HCT116 (cell line): ENCODE measurements at regions not wholly inside any gene's neighbourhood (a gene's known extent, or its start where the extent isn't known, plus 50 kb on each side); places are given as distances from the start of the nearest gene placed in this dataset.

Experiments used
- ATAC-seq: fragments of 200-7000 bp; cut with Tn5 transposase; 2 replicates; pipeline ENCODE4 v1.9.1; 2020; ENCODE audit warnings: mild to moderate bottlenecking, moderate library complexity
- BruUV-seq: library from RNA; stranded (reverse); fragments of 400-500 nt; replicated peaks from 2 replicates; lab custom pipeline; 2021; lab: Mats Ljungman, UMichigan
- CTCF ChIA-PET: fragments of 300-600 bp; sonication (Branson Sonifier 250); formaldehyde crosslinking; loops from one replicate; lab custom pipeline; 2021; ENCODE audit warnings: antibody characterized with exemption; lab: Charles Lee
- POLR2A ChIA-PET: fragments of 300-600, 350-600 bp; sonication (Branson Sonifier 250); formaldehyde crosslinking; loops from one replicate; lab custom pipeline; 2021; ENCODE audit warnings: antibody characterized with exemption; lab: Charles Lee
- RAD21 ChIA-PET, 2 experiments: fragments of 300-600 bp; sonication (Branson Sonifier 250); formaldehyde crosslinking; loops; one replicate each; lab custom pipeline; 2023; ENCODE audit warnings: low total read pairs in 2 of 2; ENCODE audit not compliant: uncharacterized antibody in 2 of 2, unreplicated experiment in 2 of 2, low non-redundant PET in 1 of 2; lab: Charles Lee
- DNase-seq: peaks from one replicate; pipeline ENCODE4 v3.0.0-alpha.2; 2010; ENCODE audit warnings: low read depth, low spot score
- H2AFZ ChIP-seq: fragments of 200-600 bp; shearing (Covaris generic), sonication (generic); 2 replicates; pipeline ENCODE4 v1.6.1; 2017; ENCODE audit warnings: low read depth, mixed run types, mixed read lengths, antibody characterized with exemption, low read length; ENCODE audit not compliant: poor library complexity, severe bottlenecking
- H3K27ac ChIP-seq: 2 replicates; pipeline ENCODE4 v1.5.1; 2012; ENCODE audit warnings: low read depth, low read length
- H3K27me3 ChIP-seq: fragments of 200-600 bp; sonication (generic); 2 replicates; pipeline ENCODE4 v1.6.1; 2016; ENCODE audit warnings: mixed run types, low read length, mixed read lengths; ENCODE audit not compliant: insufficient read depth
- H3K36me3 ChIP-seq, 2 experiments: fragments of 200-500 bp in 1 of 2; fragments of 200-600 bp in 1 of 2; sonication (Bioruptor generic) in 1 of 2; sonication (generic) in 1 of 2; 2 replicates each; pipeline versions ENCODE4 v1.5.1 to v1.6.1; 2014 to 2016; ENCODE audit warnings: low read length in 2 of 2, inconsistent platforms in 1 of 2, mixed read lengths in 1 of 2, mixed run types in 1 of 2; ENCODE audit not compliant: insufficient read depth in 2 of 2, control insufficient read depth in 1 of 2
- H3K4me1 ChIP-seq, 2 experiments: fragments of 200-600 bp in 1 of 2; sonication (generic) in 1 of 2; 2 replicates each; pipeline versions ENCODE4 v1.5.1 to v1.6.1; 2012 to 2017; ENCODE audit warnings: low read length in 2 of 2, inconsistent platforms in 1 of 2, mild to moderate bottlenecking in 1 of 2, mixed read lengths in 1 of 2, mixed run types in 1 of 2, moderate library complexity in 1 of 2; ENCODE audit not compliant: insufficient read depth in 2 of 2, control insufficient read depth in 1 of 2
- H3K4me2 ChIP-seq: fragments of 200-600 bp; sonication (generic); 2 replicates; pipeline ENCODE4 v1.6.1; 2017; ENCODE audit warnings: mixed run types, low read length, mixed read lengths
- H3K4me3 ChIP-seq, 2 experiments: fragments of 200-600 bp in 1 of 2; sonication (generic) in 1 of 2; replicated peaks in 1 of 2; 2 replicates each; pipeline ENCODE4 v1.5.1; 2011 to 2016; ENCODE audit warnings: low read length in 2 of 2, control low read depth in 1 of 2, low read depth in 1 of 2, mild to moderate bottlenecking in 1 of 2, mixed read lengths in 1 of 2, mixed run types in 1 of 2
- H3K79me2 ChIP-seq: fragments of 200-600 bp; sonication (generic); 2 replicates; pipeline ENCODE4 v1.6.1; 2017; ENCODE audit warnings: mild to moderate bottlenecking, mixed run types, low read length, moderate library complexity, mixed read lengths; ENCODE audit not compliant: insufficient read depth
- H3K9ac ChIP-seq: fragments of 200-600 bp; sonication (generic); 2 replicates; pipeline ENCODE4 v1.6.1; 2016; ENCODE audit warnings: low read length, mixed read lengths
- H3K9me2 ChIP-seq: fragments of 200-600 bp; sonication (generic), shearing (Covaris generic); 2 replicates; pipeline ENCODE4 v1.6.1; 2017; ENCODE audit warnings: mixed run types, mild to moderate bottlenecking, moderate library complexity; ENCODE audit not compliant: insufficient read depth
- H3K9me3 ChIP-seq, 2 experiments: fragments of 200-500 bp in 1 of 2; fragments of 200-600 bp in 1 of 2; sonication (Bioruptor generic) in 1 of 2; sonication (generic) in 1 of 2; 2 replicates each; pipeline ENCODE4 v1.6.1; 2014 to 2017; ENCODE audit warnings: low read length in 2 of 2, mixed read lengths in 2 of 2, inconsistent platforms in 1 of 2, low read depth in 1 of 2, mild to moderate bottlenecking in 1 of 2, mixed run types in 1 of 2, moderate library complexity in 1 of 2; ENCODE audit not compliant: control insufficient read depth in 1 of 2, insufficient read depth in 1 of 2
- H4K20me1 ChIP-seq: fragments of 200-600 bp; sonication (generic), shearing (Covaris generic); 2 replicates; pipeline ENCODE4 v1.6.1; 2017; ENCODE audit warnings: mixed run types, mild to moderate bottlenecking, moderate library complexity; ENCODE audit not compliant: insufficient read depth
- CEBPB ChIP-seq: IDR thresholded peaks from 2 replicates; pipeline ENCODE4 v1.6.1; 2012; ENCODE audit warnings: low read depth
- EGR1 ChIP-seq: IDR thresholded peaks from 2 replicates; pipeline ENCODE4 v1.6.1; 2012; ENCODE audit warnings: low read depth
- ELF1 ChIP-seq: IDR thresholded peaks from 2 replicates; pipeline ENCODE4 v1.6.1; 2012; ENCODE audit warnings: low read depth, borderline replicate concordance
- RAD21 ChIP-seq: IDR thresholded peaks from 2 replicates; pipeline ENCODE4 v1.6.1; 2012; ENCODE audit warnings: low read depth, mild to moderate bottlenecking
- SRF ChIP-seq: IDR thresholded peaks from 2 replicates; pipeline ENCODE4 v1.6.1; 2012; ENCODE audit warnings: low read depth
- ZBTB33 ChIP-seq: IDR thresholded peaks from 2 replicates; pipeline ENCODE4 v1.6.1; 2011; ENCODE audit warnings: mild to moderate bottlenecking, low read length, moderate library complexity; ENCODE audit not compliant: insufficient replicate concordance; ENCODE audit errors: extremely low read depth
- intact Hi-C: fragments of 100-400 bp; cut with micrococcal nuclease; formaldehyde crosslinking; loops from 2 replicates; pipeline ENCODE4 v1.10.0; 2022

DNA sequence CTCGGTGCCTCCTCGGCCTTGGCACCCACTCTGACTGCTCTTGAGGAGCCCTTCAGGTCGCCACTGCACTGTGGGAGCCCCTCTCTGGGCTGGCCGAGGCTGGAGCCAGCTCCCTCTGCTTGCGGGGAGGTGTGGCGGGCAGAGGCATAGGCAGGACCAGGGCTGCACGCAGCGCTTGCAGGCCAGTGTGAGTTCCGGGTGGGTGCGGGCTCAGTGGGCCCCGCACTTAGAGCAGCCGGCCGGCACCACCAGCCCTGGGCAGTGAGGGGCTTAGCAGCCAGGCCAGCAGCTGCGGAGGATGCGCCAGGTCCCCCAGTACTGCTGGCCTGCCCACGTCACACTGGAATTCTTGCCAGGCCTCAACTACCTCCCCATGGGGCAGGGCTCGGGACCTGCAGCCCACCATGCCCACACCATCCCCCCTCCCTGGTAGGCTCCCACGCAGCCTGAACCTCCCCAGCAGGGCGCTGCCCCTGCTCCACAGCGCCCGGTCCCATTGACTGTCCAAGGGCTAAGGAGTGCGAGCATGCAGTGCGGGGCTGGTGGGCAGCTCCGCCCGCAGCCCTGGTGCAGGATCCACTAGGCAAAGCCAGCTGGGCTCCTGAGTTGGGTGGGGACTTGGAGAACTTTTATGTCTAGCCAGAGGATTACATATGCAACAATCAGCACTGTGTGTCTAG lies 602.9 kb upstream of the ST8SIA4 start (continued):
- TF ChIP-seq ZBTB33 = no peak
- TF ChIP-seq ELF1 = no peak
- no peak for TF ChIP-seq EGR1
- TF ChIP-seq, all 23 proteins: peak for 0

- Histone ChIP-seq H3K4me1 (no peaks in the 10 kb centered on the region), H3K79me2 (no peaks in the 10 kb centered on the region), H3K9ac (no peak overlapping the region), H3K27ac (no peak overlapping the region), H3K4me3 (no peak overlapping the region), H3K9me2 (no peaks in the 10 kb centered on the region), H3K9me3 (no peaks in the 10 kb centered on the region), H4K20me1 (no peaks in the 10 kb centered on the region), H3K4me2 (no peak overlapping the region), H3K27me3 (no peaks in the 10 kb centered on the region), H2AFZ (no peak overlapping the region), H3K36me3 (no peaks in the 10 kb centered on the region)
- ATAC-seq (no peak), DNase-seq (no peak)
- ChIA-PET POLR2A (no interaction called here), CTCF (no interaction called here), RAD21 (no interaction called here)
- intact Hi-C loops = no loop called here
- TF ChIP-seq EGR1 = no peak
- no peak for TF ChIP-seq RAD21
- no peak for TF ChIP-seq CEBPB
- TF ChIP-seq SRF = no peak
- BruUV-seq = no TSS peak
These were observed 579.8 kb upstream of the ST8SIA4 start for GRCh38 chr5:101482931-101483330.
